Medulla oblongata (tissue), 1 donor: ENCODE measurements at regions not wholly inside any gene's neighbourhood (a gene's known extent, or its start where the extent isn't known, plus 50 kb on each side); places are given as distances from the start of the nearest gene placed in this dataset.
"Not testable (repeated sequence)": the region's sequence is repeated elsewhere in the genome, so short reads cannot be mapped to it uniquely, and the experiment has no call there.

Experiments used
- DNase-seq: peaks from one replicate; pipeline ENCODE4 v3.0.0-alpha.2; 2015; ENCODE audit errors: extremely low spot score

- no peak for DNase-seq
Measured at GRCh38 chr9:93813221-93814076, 141.7 kb downstream of the BARX1 start.

DNA sequence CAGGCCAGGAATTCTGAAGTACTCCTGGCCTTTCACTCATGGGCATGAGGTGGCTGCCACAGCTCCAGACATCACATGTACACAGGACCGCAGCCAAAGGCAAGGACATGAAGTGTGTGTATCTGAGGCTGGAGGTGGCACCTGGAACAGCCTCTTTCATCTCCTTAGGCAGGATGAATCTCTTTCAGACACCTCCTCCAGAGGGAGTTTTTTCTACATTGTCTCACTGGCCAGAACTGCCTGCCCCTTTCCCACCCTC is 142.8 kb downstream of the BARX1 start:
- no peak for DNase-seq

- DNase-seq, result no peak
Measured at GRCh38 chr9:93810028-93810971, 144.9 kb downstream of the BARX1 start.

- no peak for DNase-seq
Measured at GRCh38 chr9:93809204-93809940, 145.8 kb downstream of the BARX1 start.

- no peak for DNase-seq
Measured at GRCh38 chr9:93808115-93809029, 146.8 kb downstream of the BARX1 start.

- DNase-seq, result no peak
Measured at GRCh38 chr9:93807166-93808074, 147.7 kb downstream of the BARX1 start.

DNA sequence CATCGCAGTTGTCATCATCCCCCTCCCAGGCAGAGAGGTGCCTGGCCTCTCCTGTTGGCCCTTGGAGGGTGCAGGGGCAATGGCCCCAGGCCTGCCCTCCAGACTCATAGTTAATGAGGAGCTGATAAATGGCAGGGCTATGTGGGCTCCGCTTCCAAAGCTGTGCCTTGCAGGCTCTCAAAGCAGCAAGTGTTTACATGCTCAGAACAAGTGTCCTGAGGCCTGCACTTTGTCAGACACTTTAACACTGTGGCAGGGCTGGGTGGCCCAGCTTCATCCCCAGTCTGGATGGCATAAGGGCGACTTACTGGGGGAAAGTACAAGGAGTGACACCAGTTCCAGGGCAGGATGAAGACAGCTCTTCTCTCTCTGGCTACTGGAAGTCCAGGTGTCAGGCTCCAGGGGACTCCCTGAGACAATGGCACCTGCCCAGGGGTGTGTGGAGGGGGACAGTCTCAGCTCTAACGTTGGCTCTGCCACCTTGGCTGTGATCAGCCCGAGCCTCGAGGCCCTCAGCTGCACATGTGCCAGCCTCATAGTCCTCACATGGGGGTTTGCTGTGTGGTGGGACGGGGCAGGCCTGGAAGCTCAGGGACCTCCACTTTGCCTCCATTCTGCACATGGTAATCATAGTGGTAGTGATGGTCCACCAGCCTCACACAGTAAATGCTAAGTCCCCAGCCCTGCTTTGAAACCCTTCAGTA is 153.4 kb downstream of the BARX1 start:
- no peak for DNase-seq

GRCh38 chr9:93801120-93801519 is 154.0 kb downstream of the BARX1 start:
- DNase-seq, result no peak

DNA sequence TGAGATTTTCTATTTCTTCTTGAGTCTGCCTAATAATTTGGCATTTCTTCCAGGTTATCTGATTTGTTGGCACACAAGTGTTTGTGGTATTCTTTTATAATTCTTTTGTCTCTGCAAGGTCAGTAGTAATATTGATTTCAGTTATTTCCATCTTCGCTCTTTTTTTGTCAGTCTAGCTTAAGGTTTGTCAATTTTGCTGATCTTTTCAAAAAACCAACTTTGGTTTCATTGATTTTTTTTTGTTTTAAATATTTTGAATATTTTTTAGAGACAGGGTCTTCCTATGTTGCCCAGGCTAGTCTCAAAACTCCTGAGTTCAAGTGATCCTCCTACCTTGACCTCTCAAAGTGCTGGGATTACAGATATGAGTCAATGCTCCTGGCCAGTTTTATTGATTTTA is 162.8 kb downstream of the BARX1 start:
- DNase-seq, result no peak

DNA sequence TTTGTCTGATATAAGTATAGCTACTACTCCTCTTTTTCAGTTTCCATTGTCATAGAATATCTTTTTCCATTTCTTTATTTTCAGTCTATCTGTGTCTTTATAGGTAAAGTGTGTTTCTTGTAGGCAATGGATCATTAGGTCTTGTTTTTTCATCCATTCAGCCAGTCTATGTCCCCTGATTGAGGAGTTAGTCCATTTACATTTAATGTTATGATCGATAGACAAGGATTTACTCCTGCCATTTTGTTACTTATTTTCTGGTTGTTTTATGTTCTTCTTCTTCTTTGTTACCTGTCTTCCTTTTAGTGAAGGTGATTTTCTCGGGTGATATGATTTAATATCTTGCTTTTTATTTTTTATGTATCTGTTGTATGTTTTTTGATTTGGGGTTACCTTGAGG is 169.0 kb downstream of the BARX1 start:
- DNase-seq, result no peak

DNA sequence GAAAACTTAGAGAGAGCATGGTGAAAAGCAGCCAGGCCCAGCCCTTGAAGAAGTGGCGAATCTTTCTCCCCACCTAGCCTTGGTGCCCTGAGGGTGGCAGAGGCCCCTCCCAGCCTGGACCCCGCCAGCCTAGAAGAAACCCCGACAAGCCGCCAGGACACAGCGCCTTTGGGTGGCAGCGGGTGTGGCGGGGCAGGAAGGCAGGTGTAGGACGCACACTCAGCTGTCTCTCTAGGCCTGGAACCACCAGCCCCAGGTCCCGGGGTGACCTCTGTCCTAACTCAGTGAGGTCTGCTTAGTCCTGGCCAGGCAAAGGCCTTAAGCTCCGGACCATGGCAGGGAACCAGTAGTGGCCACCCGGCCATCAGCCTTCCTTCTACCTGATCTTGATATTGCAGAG is 178.3 kb downstream of the BARX1 start:
- DNase-seq, result no peak

DNA sequence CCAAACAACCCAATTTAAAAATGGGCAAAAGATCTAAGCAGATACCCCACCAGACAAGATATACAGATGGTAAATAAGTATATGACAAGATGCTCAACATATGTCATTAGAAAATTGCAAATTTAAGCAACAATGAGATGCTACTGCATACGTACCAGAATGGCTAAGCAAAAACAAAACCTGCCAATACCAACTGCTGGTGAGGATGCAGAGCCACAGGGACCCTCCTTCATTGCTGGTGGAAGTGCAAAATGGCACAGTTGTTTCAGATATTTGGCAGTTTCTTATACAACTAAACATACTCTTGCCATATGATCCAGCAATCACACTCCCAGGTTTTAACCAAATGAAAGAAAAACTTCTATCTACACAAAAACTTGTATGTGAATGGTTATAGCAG is 178.9 kb downstream of the BARX1 start:
- DNase-seq, result no peak

DNA sequence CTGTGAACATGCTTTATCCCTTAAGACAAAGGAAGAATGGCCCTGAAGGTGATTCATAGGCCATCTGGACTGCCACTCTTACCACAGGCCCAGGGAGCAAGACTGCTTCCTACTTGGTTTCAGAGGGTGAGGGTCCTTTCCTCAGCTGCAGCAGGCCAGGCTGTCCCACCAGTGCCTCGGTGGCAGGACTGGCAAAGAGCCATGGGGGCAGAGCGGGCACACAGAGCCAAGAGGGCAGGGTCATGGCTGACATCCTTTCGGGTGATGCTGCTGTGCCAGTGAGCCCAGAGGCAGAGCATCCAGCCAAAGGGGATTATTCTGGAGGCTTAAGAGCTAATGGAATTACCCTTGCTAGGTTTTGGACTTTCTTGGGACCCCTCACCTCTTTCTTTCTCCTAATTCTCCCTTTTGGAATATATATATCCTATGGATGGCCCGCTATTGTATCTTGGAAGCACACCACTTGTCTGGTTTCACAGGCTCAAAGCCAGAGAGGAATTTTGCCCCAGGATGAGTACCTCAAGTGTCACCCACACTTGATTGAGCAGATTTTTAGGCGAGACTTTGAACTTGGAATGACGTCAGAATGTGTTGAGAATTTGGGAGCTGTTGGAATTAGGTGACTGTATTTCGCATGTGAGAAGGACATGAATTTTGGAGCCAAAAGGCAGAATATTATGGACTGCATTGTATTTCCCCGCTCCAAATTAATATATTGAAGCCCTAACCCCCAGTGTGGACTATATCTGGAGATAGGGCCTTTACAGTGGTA is 180.6 kb downstream of the BARX1 start:
- DNase-seq, result no peak

DNA sequence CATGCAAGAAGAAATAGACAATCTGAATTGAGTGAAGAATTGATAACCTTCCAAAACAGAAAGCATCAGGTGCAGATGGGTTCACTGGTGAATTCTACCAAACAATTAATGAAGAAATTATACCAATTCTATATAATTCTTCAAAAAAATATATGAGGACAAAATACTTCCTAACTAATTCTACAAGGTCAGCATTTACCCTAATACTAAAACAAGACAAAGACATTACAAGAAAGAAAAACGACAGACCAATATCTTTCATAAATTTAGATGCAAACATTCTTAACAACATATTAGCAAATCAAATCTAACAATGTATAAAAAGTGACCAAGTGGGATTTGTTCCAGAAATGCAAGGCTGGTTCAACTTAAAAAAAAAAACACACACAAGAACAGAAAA is 183.9 kb downstream of the BARX1 start:
- no peak for DNase-seq

GRCh38 chr9:93761822-93762221 is 185.4 kb downstream of the PHF2 start:
- no peak for DNase-seq

DNA sequence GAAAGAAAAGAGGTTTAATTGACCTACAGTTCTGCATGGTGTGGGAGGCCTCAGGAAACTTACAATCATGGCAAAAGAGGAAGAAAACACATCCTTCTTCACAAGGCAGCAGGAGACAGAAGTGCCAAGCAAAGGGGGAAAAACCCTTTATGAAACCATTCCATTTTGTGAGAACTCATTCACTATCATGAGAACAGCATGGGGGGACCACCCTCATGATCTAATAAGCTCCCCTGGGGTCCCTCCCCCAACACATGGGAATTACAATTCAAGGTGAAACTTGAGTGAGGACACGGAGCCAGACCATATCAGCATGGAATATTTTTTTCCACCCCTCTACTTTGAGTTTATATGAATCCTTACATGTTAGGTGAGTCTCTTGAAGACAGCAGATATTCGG is 173.7 kb downstream of the PHF2 start:
- DNase-seq, result no peak

- DNase-seq, result not testable (repeated sequence)
Measured at GRCh38 chr9:93748827-93749226, 172.4 kb downstream of the PHF2 start.

GRCh38 chr9:93731963-93732362 is 155.6 kb downstream of the PHF2 start:
- DNase-seq, result no peak

DNA sequence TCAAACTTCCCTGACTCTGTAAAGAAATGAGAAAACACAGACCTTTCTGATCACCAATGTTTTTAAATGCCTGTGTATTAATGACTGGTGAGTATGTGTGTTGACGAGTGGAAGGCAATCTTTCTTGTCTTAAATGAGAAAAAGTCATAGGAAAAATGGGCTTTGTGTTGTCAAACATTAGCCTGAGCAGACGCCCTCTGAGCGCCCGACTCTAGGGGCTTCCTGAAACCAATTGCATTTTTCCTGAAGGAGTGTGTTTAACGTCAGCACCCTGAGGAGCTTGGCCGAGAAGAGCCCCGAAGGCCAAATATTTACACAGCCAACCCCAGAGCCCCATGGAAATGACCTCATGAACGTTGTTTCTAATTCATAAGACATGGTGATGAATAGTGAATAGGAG is 154.3 kb downstream of the PHF2 start:
- no peak for DNase-seq
